ENCODE measurements at regions not wholly inside any gene's neighbourhood (a gene's known extent, or its start where the extent isn't known, plus 50 kb on each side); places are given as distances from the start of the nearest gene placed in this dataset.

GRCh38 chr18:65628390-65628789 lies 122.4 kb upstream of the CDH7 start:
- no peaks in the 10 kb centered on the region for H3K36me3 Mint-ChIP-seq (ENCODE audit: insufficient read depth in 1 of 3, low read depth in 3 of 3)

More at GRCh38 chr18:65628390-65628789, 122.4 kb upstream of the CDH7 start:
- DNase-seq = no peak
- no peak overlapping the region for H3K56ac ChIP-seq (ENCODE audit: insufficient read length, low read depth, low read length)
- H3K27ac ChIP-seq (ENCODE audit: insufficient read length, low read depth, low read length) = no peak overlapping the region
- H2BK5ac ChIP-seq (ENCODE audit: insufficient read length, low read length) = no peak overlapping the region
- no peaks in the 10 kb centered on the region for H3K79me1 ChIP-seq (ENCODE audit: insufficient read depth, low read depth, low read length, poor library complexity, severe bottlenecking)
- no peaks in the 10 kb centered on the region for H3K4me1 Mint-ChIP-seq
- no peak overlapping the region for H4K91ac ChIP-seq (ENCODE audit: insufficient read length, low read depth, low read length)
- H3K4ac ChIP-seq (ENCODE audit: low read depth, low read length) = no peak overlapping the region
- H3K14ac ChIP-seq (ENCODE audit: insufficient read depth, low read length) = no peak overlapping the region
- H3K4me3 Mint-ChIP-seq = no peak overlapping the region
- H2BK12ac ChIP-seq (ENCODE audit: insufficient read length, low read depth, low read length) = no peak overlapping the region
- H3K79me2 ChIP-seq (ENCODE audit: insufficient read depth, low read length) = no peaks in the 10 kb centered on the region
- no peak overlapping the region for H4K8ac ChIP-seq (replicated peaks; ENCODE audit: insufficient read length, low read depth, low read length)
- no peaks in the 10 kb centered on the region for H3K4me1 ChIP-seq (ENCODE audit: insufficient read depth, low read length)
- H2BK15ac ChIP-seq (ENCODE audit: low read depth, low read length) = no peak overlapping the region
- H3K9me3 ChIP-seq (ENCODE audit: control insufficient read depth, low read depth, low read length) = no peaks in the 10 kb centered on the region
- no peaks in the 10 kb centered on the region for H3K27me3 ChIP-seq (ENCODE audit: insufficient read depth, low read length)
- no peak overlapping the region for H4K5ac ChIP-seq (ENCODE audit: insufficient read length, low read depth, low read length)
- no peak overlapping the region for H2AFZ ChIP-seq (ENCODE audit: low read length)
- H2AK5ac ChIP-seq (ENCODE audit: insufficient read length, low read length) = no peak overlapping the region
- no peaks in the 10 kb centered on the region for H3K23me2 ChIP-seq (ENCODE audit: insufficient read length, low read depth, low read length, poor library complexity, severe bottlenecking)
- no peak overlapping the region for H2BK20ac ChIP-seq (ENCODE audit: low read depth, low read length, poor library complexity, severe bottlenecking)
- no peak overlapping the region for H3K18ac ChIP-seq (ENCODE audit: insufficient read length, low read depth, low read length)
- H3K9ac ChIP-seq (ENCODE audit: extremely low read depth, insufficient read length, low read length) = no peak overlapping the region
- no peak overlapping the region for H3T11ph ChIP-seq (ENCODE audit: low read length)
- WGBS (ENCODE audit: extremely low coverage, insufficient read length, low lambda C conversion rate) = no CpG with 5 or more reads among the region's 1 CpG
- peaks cover 5% of the 10 kb centered on the region; the same call in 1 of the 2 replicates for H3K27me3 Mint-ChIP-seq (ENCODE audit: low read depth)
- H2BK120ac ChIP-seq (ENCODE audit: low read depth, low read length, poor library complexity, severe bottlenecking) = no peak overlapping the region
- no peak overlapping the region for H3K4me2 ChIP-seq (ENCODE audit: insufficient read depth, insufficient read length, low read length)
- no peaks in the 10 kb centered on the region for H3K9me3 Mint-ChIP-seq
- no peaks in the 10 kb centered on the region for H4K20me1 ChIP-seq (ENCODE audit: control insufficient read depth, insufficient read depth, insufficient read length)
- TF ChIP-seq, protein P1, sequence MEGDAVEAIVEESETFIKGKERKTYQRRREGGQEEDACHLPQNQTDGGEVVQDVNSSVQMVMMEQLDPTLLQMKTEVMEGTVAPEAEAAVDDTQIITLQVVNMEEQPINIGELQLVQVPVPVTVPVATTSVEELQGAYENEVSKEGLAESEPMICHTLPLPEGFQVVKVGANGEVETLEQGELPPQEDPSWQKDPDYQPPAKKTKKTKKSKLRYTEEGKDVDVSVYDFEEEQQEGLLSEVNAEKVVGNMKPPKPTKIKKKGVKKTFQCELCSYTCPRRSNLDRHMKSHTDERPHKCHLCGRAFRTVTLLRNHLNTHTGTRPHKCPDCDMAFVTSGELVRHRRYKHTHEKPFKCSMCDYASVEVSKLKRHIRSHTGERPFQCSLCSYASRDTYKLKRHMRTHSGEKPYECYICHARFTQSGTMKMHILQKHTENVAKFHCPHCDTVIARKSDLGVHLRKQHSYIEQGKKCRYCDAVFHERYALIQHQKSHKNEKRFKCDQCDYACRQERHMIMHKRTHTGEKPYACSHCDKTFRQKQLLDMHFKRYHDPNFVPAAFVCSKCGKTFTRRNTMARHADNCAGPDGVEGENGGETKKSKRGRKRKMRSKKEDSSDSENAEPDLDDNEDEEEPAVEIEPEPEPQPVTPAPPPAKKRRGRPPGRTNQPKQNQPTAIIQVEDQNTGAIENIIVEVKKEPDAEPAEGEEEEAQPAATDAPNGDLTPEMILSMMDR (conservative IDR thresholded peaks at IDR 0.05) = no peak
- H3K23ac ChIP-seq (ENCODE audit: insufficient read length, low read depth, low read length) = no peak overlapping the region
- H3K27ac Mint-ChIP-seq = no peak overlapping the region
